ENCODE measurements at regions not wholly inside any gene's neighbourhood (a gene's known extent, or its start where the extent isn't known, plus 50 kb on each side); places are given as distances from the start of the nearest gene placed in this dataset.

GRCh38 chr20:52404671-52405070 lies 213.1 kb upstream of the ZFP64 start:
- intact Hi-C loops (cut with DNase I; ENCODE audit: low total_unique reads) (no loop called here), in situ Hi-C loops (cut with MboI; ENCODE audit: low pct_ligation_motif_present in 1 of 4, low pct_unique_long_range_greater_than_20kb in 1 of 4, low sequenced_read_pairs in 3 of 4) (loop anchor here in 1 of 4 donors (10.0 kb wide), 1 partner anchor 60 kb away; no protein-coding TSS in a partner anchor)
- WGBS, 2 donors (ENCODE audit: low coverage in 1 of 2), result 64 to 69% methylated on average over 3 of the region's 3 CpGs
- Histone ChIP-seq H3K4me1 (no peaks in the 10 kb centered on the region), H3K9me3 (no peaks in the 10 kb centered on the region), H3K36me3 (no peaks in the 10 kb centered on the region), H3K4me3 (no peak overlapping the region), H3K27ac (no peak overlapping the region), H3K27me3 (peaks cover 3% of the 10 kb centered on the region)
- TF ChIP-seq POLR2A (IDR thresholded peaks at IDR 0.05) (no peak), CTCF (IDR thresholded peaks at IDR 0.05) (no peak), POLR2AphosphoS5 (IDR thresholded peaks at IDR 0.05) (no peak), EP300 (IDR thresholded peaks at IDR 0.05; ENCODE audit: low read depth) (no peak)
- no peak for DNase-seq

DNA sequence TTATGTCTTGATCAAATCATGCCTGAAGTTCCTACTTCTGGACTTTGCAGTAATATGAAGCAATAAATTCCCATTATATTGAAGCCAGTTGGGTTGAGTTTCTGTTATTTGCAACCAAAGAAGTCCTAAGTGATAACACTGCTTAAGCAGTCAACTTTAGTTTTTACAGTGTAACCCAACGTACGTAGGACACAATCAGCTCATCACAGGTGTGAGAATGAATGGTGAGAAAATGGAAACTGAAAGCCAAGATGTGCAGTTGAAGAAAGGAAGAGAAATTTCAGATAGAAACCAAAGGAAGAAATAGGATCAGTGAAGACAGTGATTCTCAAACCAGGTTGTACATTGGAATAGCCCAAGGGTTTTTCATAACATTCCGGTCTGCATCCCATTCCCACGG lies 211.4 kb upstream of the ZFP64 start:
- H3K27ac ChIP-seq, result no peak overlapping the region
- no peaks in the 10 kb centered on the region for H3K36me3 ChIP-seq
- in situ Hi-C loops (cut with MboI; ENCODE audit: low pct_ligation_motif_present in 1 of 4, low pct_unique_long_range_greater_than_20kb in 1 of 4, low sequenced_read_pairs in 3 of 4) (loop anchor here in 1 of 4 donors (10.0 kb wide), 1 partner anchor 58 kb away; no protein-coding TSS in a partner anchor), intact Hi-C loops (cut with DNase I; ENCODE audit: low total_unique reads) (no loop called here)
- DNase-seq, result no peak
- no peak overlapping the region for H3K4me3 ChIP-seq
- no peak for TF ChIP-seq CTCF (IDR thresholded peaks at IDR 0.05)
- no peak for TF ChIP-seq EP300 (IDR thresholded peaks at IDR 0.05; ENCODE audit: low read depth)
- TF ChIP-seq POLR2AphosphoS5 (IDR thresholded peaks at IDR 0.05), result no peak
- no peak for TF ChIP-seq POLR2A (IDR thresholded peaks at IDR 0.05)
- 94 to 96% methylated on average over 3 to 4 of the region's 4 CpGs for WGBS, 2 donors (ENCODE audit: low coverage in 1 of 2)
- H3K4me1 ChIP-seq, result no peaks in the 10 kb centered on the region
- peaks cover 3% of the 10 kb centered on the region for H3K27me3 ChIP-seq
- H3K9me3 ChIP-seq, result no peaks in the 10 kb centered on the region

- in situ Hi-C loops (cut with MboI; ENCODE audit: low pct_ligation_motif_present in 1 of 4, low pct_unique_long_range_greater_than_20kb in 1 of 4, low sequenced_read_pairs in 3 of 4) (loop anchor here in 1 of 4 donors (10.0 kb wide), 1 partner anchor 58 kb away; no protein-coding TSS in a partner anchor), intact Hi-C loops (cut with DNase I; ENCODE audit: low total_unique reads) (no loop called here)
- Histone ChIP-seq H3K27me3 (peaks cover 3% of the 10 kb centered on the region), H3K4me1 (no peaks in the 10 kb centered on the region), H3K27ac (no peak overlapping the region), H3K4me3 (no peak overlapping the region), H3K36me3 (no peaks in the 10 kb centered on the region), H3K9me3 (no peaks in the 10 kb centered on the region)
- WGBS, 2 donors (ENCODE audit: low coverage in 1 of 2), result 79% methylated on average over 5 of the region's 5 CpGs; no CpG with 5 or more reads in 1 of the 2 donors
- TF ChIP-seq POLR2AphosphoS5 (IDR thresholded peaks at IDR 0.05) (no peak), POLR2A (IDR thresholded peaks at IDR 0.05) (no peak), CTCF (IDR thresholded peaks at IDR 0.05) (no peak)
- no peak for DNase-seq
Observed at GRCh38 chr20:52402514-52402913, 210.9 kb upstream of the ZFP64 start.

- H3K9me3 ChIP-seq, result no peaks in the 10 kb centered on the region
- 90% methylated on average over 1 of the region's 1 CpG; no CpG with 5 or more reads in 1 of the 2 donors for WGBS, 2 donors (ENCODE audit: low coverage in 1 of 2)
- no peak overlapping the region for H3K27ac ChIP-seq
- no peak overlapping the region for H3K4me3 ChIP-seq
- H3K27me3 ChIP-seq, result peaks cover 3% of the 10 kb centered on the region
- no peaks in the 10 kb centered on the region for H3K4me1 ChIP-seq
- in situ Hi-C loops (cut with MboI; ENCODE audit: low pct_ligation_motif_present in 1 of 4, low pct_unique_long_range_greater_than_20kb in 1 of 4, low sequenced_read_pairs in 3 of 4) (loop anchor here in 1 of 4 donors (10.0 kb wide), 1 partner anchor 57 kb away; no protein-coding TSS in a partner anchor), intact Hi-C loops (cut with DNase I; ENCODE audit: low total_unique reads) (no loop called here)
- no peak for TF ChIP-seq POLR2A (IDR thresholded peaks at IDR 0.05)
- TF ChIP-seq EP300 (IDR thresholded peaks at IDR 0.05; ENCODE audit: low read depth), result no peak
- TF ChIP-seq POLR2AphosphoS5 (IDR thresholded peaks at IDR 0.05), result no peak
- TF ChIP-seq CTCF (IDR thresholded peaks at IDR 0.05), result no peak
- no peaks in the 10 kb centered on the region for H3K36me3 ChIP-seq
- no peak for DNase-seq
Observed at GRCh38 chr20:52401431-52401830, 209.9 kb upstream of the ZFP64 start.
